K562 (cell line): ENCODE measurements at regions not wholly inside any gene's neighbourhood (a gene's known extent, or its start where the extent isn't known, plus 50 kb on each side); places are given as distances from the start of the nearest gene placed in this dataset.

Experiments
- CC2D1A ChIP-seq: fragments of 450-650 bp; IDR thresholded peaks from 2 replicates; pipeline ENCODE4 v1.6.1; 2017; ENCODE audit warnings: mild to moderate bottlenecking
- HSF4 ChIP-seq: fragments of 250-450 bp; sonication (Bioruptor Pico); IDR thresholded peaks from 2 replicates; pipeline ENCODE4 v2.1.2; 2022; ENCODE audit warnings: mild to moderate bottlenecking, moderate library complexity, borderline replicate concordance
- POLR2AphosphoS2 ChIP-seq: IDR thresholded peaks from 2 replicates; pipeline ENCODE4 v1.6.1; 2012; ENCODE audit warnings: low read length, improper control_type of control experiment
- TSC22D4 ChIP-seq: fragments of 450-650 bp; IDR thresholded peaks from 2 replicates; pipeline ENCODE4 v1.6.1; 2016; ENCODE audit warnings: missing genetic modification characterization, missing biosample characterization, control low read depth
- ZNF184 ChIP-seq: sonication (generic); formaldehyde crosslinking; IDR thresholded peaks from 2 replicates; pipeline ENCODE4 v1.5.0; 2020; ENCODE audit warnings: missing genetic modification reagents
- TF ChIP-seq, protein P1 (sequence below): fragments of 150-350 bp; conservative IDR thresholded peaks from 2 replicates; pipeline ENCODE4 v1.6.1; 2014; ENCODE audit warnings: low read length
- TF ChIP-seq, protein P2 (sequence below): fragments of 250-450 bp; sonication (Bioruptor Pico); IDR thresholded peaks from 2 replicates; pipeline ENCODE4 v1.9.0; 2021; ENCODE audit warnings: mild to moderate bottlenecking
- TF ChIP-seq, protein P3 (sequence below): fragments of 250-450 bp; sonication (Bioruptor Pico); IDR thresholded peaks from 2 replicates; pipeline ENCODE4 v1.5.0; 2021
- TF ChIP-seq, protein P4 (sequence below), 2 experiments: fragments of 150-350 bp in 1 of 2; IDR thresholded peaks; 2 replicates each; pipeline ENCODE4 v1.6.1; 2012 to 2016; ENCODE audit warnings: low read depth in 2 of 2, low read length in 2 of 2, mild to moderate bottlenecking in 1 of 2, moderate library complexity in 1 of 2
- TF ChIP-seq, protein P5 (sequence below): fragments of 200-800 bp; sonication (Bioruptor generic); IDR thresholded peaks from 2 replicates; pipeline ENCODE4 v1.6.1; 2016; ENCODE audit warnings: missing genetic modification characterization, missing compliant biosample characterization
- TF ChIP-seq, protein P6 (sequence below): fragments of 250-450 bp; sonication (Bioruptor Pico); IDR thresholded peaks from 2 replicates; pipeline ENCODE4 v1.8.0; 2021; ENCODE audit warnings: mild to moderate bottlenecking, moderate library complexity

DNA sequence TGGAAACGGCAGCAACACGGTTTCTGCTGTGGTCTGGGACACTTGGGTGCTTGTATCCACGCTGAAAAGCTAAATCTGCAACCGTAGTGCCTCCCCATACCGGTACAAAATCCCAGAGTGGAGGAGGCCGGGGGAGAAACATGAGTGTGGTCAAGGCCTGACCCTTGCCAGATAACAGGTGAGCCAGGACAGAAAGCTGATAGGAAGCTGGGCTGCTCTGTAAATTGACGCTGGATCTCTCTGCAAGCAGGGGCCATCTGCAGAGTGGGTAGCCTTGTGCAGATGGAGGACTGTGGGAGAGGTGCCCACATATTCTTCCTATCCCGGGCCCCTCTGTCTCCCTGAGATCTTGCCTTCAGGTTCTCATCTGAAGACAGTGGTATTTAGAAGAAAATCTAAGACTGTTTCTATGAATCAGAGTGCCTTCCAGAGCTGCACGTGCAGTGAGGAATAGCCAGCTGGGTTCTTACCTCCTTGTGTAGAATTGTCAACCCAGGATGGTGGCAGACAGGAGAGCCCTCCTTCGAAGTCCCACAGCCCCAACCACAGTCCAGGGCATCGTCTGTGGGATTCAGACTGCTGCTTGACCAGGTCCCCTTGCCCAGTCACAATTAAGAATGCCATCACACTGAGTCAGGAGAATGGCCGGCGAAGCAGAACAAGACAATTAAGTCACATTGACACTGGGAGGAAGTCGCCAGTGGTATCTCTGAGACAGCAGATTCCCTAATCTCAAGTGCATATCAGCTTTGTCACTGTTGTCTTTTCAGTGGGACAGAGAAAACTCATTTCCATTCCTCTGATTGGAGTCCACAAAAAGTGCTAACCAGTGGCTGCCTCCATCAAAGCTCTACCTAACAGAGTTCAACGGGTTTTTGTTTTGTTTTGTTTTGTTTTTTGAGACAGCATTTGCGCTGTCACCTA, 100.0 kb upstream of the RIPOR2 start (continued):
- TF ChIP-seq, protein P1, sequence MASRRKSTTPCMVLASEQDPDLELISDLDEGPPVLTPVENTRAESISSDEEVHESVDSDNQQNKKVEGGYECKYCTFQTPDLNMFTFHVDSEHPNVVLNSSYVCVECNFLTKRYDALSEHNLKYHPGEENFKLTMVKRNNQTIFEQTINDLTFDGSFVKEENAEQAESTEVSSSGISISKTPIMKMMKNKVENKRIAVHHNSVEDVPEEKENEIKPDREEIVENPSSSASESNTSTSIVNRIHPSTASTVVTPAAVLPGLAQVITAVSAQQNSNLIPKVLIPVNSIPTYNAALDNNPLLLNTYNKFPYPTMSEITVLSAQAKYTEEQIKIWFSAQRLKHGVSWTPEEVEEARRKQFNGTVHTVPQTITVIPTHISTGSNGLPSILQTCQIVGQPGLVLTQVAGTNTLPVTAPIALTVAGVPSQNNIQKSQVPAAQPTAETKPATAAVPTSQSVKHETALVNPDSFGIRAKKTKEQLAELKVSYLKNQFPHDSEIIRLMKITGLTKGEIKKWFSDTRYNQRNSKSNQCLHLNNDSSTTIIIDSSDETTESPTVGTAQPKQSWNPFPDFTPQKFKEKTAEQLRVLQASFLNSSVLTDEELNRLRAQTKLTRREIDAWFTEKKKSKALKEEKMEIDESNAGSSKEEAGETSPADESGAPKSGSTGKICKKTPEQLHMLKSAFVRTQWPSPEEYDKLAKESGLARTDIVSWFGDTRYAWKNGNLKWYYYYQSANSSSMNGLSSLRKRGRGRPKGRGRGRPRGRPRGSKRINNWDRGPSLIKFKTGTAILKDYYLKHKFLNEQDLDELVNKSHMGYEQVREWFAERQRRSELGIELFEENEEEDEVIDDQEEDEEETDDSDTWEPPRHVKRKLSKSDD, result no peak
- no peak for TF ChIP-seq POLR2AphosphoS2
- TF ChIP-seq, protein P2, sequence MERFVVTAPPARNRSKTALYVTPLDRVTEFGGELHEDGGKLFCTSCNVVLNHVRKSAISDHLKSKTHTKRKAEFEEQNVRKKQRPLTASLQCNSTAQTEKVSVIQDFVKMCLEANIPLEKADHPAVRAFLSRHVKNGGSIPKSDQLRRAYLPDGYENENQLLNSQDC (CRISPR knock-in tag), result no peak
- TF ChIP-seq CC2D1A, result peak; percentile 29; the same call in 1 of the 2 replicates
- no peak for TF ChIP-seq ZNF184
- TF ChIP-seq, protein P3, sequence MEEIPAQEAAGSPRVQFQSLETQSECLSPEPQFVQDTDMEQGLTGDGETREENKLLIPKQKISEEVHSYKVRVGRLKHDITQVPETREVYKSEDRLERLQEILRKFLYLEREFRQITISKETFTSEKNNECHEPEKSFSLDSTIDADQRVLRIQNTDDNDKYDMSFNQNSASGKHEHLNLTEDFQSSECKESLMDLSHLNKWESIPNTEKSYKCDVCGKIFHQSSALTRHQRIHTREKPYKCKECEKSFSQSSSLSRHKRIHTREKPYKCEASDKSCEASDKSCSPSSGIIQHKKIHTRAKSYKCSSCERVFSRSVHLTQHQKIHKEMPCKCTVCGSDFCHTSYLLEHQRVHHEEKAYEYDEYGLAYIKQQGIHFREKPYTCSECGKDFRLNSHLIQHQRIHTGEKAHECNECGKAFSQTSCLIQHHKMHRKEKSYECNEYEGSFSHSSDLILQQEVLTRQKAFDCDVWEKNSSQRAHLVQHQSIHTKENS, result no peak
- TF ChIP-seq, protein P4, sequence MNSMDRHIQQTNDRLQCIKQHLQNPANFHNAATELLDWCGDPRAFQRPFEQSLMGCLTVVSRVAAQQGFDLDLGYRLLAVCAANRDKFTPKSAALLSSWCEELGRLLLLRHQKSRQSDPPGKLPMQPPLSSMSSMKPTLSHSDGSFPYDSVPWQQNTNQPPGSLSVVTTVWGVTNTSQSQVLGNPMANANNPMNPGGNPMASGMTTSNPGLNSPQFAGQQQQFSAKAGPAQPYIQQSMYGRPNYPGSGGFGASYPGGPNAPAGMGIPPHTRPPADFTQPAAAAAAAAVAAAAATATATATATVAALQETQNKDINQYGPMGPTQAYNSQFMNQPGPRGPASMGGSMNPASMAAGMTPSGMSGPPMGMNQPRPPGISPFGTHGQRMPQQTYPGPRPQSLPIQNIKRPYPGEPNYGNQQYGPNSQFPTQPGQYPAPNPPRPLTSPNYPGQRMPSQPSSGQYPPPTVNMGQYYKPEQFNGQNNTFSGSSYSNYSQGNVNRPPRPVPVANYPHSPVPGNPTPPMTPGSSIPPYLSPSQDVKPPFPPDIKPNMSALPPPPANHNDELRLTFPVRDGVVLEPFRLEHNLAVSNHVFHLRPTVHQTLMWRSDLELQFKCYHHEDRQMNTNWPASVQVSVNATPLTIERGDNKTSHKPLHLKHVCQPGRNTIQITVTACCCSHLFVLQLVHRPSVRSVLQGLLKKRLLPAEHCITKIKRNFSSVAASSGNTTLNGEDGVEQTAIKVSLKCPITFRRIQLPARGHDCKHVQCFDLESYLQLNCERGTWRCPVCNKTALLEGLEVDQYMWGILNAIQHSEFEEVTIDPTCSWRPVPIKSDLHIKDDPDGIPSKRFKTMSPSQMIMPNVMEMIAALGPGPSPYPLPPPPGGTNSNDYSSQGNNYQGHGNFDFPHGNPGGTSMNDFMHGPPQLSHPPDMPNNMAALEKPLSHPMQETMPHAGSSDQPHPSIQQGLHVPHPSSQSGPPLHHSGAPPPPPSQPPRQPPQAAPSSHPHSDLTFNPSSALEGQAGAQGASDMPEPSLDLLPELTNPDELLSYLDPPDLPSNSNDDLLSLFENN (IDR thresholded peaks at IDR 0.05; ENCODE audit: low read depth in 2 of 2, low read length in 2 of 2), result peak in 1 of 2 experiments; percentile 43; a peak in 1 of 4 replicates
- no peak for TF ChIP-seq HSF4 (CRISPR knock-in tag)
- no peak for TF ChIP-seq TSC22D4 (tag)
- TF ChIP-seq, protein P5, sequence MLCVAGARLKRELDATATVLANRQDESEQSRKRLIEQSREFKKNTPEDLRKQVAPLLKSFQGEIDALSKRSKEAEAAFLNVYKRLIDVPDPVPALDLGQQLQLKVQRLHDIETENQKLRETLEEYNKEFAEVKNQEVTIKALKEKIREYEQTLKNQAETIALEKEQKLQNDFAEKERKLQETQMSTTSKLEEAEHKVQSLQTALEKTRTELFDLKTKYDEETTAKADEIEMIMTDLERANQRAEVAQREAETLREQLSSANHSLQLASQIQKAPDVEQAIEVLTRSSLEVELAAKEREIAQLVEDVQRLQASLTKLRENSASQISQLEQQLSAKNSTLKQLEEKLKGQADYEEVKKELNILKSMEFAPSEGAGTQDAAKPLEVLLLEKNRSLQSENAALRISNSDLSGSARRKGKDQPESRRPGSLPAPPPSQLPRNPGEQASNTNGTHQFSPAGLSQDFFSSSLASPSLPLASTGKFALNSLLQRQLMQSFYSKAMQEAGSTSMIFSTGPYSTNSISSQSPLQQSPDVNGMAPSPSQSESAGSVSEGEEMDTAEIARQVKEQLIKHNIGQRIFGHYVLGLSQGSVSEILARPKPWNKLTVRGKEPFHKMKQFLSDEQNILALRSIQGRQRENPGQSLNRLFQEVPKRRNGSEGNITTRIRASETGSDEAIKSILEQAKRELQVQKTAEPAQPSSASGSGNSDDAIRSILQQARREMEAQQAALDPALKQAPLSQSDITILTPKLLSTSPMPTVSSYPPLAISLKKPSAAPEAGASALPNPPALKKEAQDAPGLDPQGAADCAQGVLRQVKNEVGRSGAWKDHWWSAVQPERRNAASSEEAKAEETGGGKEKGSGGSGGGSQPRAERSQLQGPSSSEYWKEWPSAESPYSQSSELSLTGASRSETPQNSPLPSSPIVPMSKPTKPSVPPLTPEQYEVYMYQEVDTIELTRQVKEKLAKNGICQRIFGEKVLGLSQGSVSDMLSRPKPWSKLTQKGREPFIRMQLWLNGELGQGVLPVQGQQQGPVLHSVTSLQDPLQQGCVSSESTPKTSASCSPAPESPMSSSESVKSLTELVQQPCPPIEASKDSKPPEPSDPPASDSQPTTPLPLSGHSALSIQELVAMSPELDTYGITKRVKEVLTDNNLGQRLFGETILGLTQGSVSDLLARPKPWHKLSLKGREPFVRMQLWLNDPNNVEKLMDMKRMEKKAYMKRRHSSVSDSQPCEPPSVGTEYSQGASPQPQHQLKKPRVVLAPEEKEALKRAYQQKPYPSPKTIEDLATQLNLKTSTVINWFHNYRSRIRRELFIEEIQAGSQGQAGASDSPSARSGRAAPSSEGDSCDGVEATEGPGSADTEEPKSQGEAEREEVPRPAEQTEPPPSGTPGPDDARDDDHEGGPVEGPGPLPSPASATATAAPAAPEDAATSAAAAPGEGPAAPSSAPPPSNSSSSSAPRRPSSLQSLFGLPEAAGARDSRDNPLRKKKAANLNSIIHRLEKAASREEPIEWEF (CRISPR knock-in tag), result no peak
- TF ChIP-seq, protein P6, sequence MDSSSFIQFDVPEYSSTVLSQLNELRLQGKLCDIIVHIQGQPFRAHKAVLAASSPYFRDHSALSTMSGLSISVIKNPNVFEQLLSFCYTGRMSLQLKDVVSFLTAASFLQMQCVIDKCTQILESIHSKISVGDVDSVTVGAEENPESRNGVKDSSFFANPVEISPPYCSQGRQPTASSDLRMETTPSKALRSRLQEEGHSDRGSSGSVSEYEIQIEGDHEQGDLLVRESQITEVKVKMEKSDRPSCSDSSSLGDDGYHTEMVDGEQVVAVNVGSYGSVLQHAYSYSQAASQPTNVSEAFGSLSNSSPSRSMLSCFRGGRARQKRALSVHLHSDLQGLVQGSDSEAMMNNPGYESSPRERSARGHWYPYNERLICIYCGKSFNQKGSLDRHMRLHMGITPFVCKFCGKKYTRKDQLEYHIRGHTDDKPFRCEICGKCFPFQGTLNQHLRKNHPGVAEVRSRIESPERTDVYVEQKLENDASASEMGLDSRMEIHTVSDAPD (CRISPR knock-in tag), result no peak
